B cell (primary cell): ENCODE measurements at regions not wholly inside any gene's neighbourhood (a gene's known extent, or its start where the extent isn't known, plus 50 kb on each side); places are given as distances from the start of the nearest gene placed in this dataset.

ENCODE experiments used
- ATAC-seq: fragments of 200-7000 bp; cut with Tn5 transposase; one replicate; pipeline ENCODE4 v1.10.0; 2021; ENCODE audit warnings: low read depth, mild to moderate bottlenecking, moderate number of reproducible peaks, moderate library complexity
- CTCF ChIA-PET: fragments of 350-600 bp; sonication (Branson Sonifier 250); formaldehyde crosslinking; loops from one replicate; lab custom pipeline; 2021; ENCODE audit warnings: antibody characterized with exemption, inconsistent platforms; lab: Charles Lee
- POLR2A ChIA-PET: fragments of 350-600 bp; sonication (Branson Sonifier 250); formaldehyde crosslinking; loops from one replicate; lab custom pipeline; 2021; ENCODE audit warnings: antibody characterized with exemption; lab: Charles Lee
- DNase-seq: peaks from one replicate; pipeline ENCODE4 v3.0.0; 2013
- H2AFZ ChIP-seq: 2 replicates; pipeline ENCODE4 v1.6.1; 2012; ENCODE audit warnings: mild to moderate bottlenecking, low read depth, low read length; ENCODE audit not compliant: insufficient read depth, poor library complexity, severe bottlenecking
- H3K27ac ChIP-seq, 2 donors: 1 replicate in 1 of 2; 2 replicates in 1 of 2; pipeline ENCODE4 v1.5.1; 2012 to 2013; ENCODE audit warnings: low read length in 2 of 2, mild to moderate bottlenecking in 2 of 2, moderate library complexity in 1 of 2
- H3K27me3 ChIP-seq, 4 experiments: fragments of 200-600 bp in 1 of 4; sonication (generic) in 1 of 4; replicated peaks in 1 of 4; 1 replicate in 2 of 4; 2 replicates in 2 of 4; pipeline versions ENCODE4 v1.6.1 to v1.7.0; 2013 to 2016; ENCODE audit warnings: low read length in 3 of 4, mild to moderate bottlenecking in 2 of 4, mixed read lengths in 1 of 4, moderate library complexity in 1 of 4; ENCODE audit not compliant: insufficient read depth in 4 of 4, control insufficient read depth in 3 of 4; ENCODE audit errors: control extremely low read depth in 1 of 4
- H3K36me3 ChIP-seq, 2 experiments: replicated peaks in 1 of 2; 1 replicate in 1 of 2; 2 replicates in 1 of 2; pipeline versions ENCODE4 v1.6.1 to v1.7.1; 2013; ENCODE audit warnings: low read length in 1 of 2; ENCODE audit not compliant: insufficient read depth in 2 of 2, control insufficient read depth in 1 of 2; ENCODE audit errors: control extremely low read depth in 1 of 2, extremely low read depth in 1 of 2
- H3K4me1 ChIP-seq, 2 donors: fragments of 200-600 bp in 1 of 2; sonication (generic) in 1 of 2; 1 replicate in 1 of 2; 2 replicates in 1 of 2; pipeline versions ENCODE4 v1.5.1 to v1.6.1; 2013 to 2017; ENCODE audit warnings: low read length in 2 of 2; ENCODE audit not compliant: control insufficient read depth in 2 of 2, insufficient read depth in 2 of 2
- H3K4me2 ChIP-seq: replicated peaks from 2 replicates; pipeline ENCODE3; 2012; ENCODE audit warnings: mild to moderate bottlenecking, low read depth, low read length; ENCODE audit not compliant: poor library complexity, severe bottlenecking
- H3K4me3 ChIP-seq, 5 experiments: fragments of 200-600 bp in 1 of 5; sonication (generic) in 1 of 5; 1 replicate in 3 of 5; 2 replicates in 2 of 5; pipeline versions ENCODE4 v1.5.1 to v1.7.0; 2011 to 2016; ENCODE audit warnings: low read length in 4 of 5, mild to moderate bottlenecking in 4 of 5, low read depth in 2 of 5, control low read depth in 1 of 5, moderate library complexity in 1 of 5; ENCODE audit not compliant: insufficient read depth in 1 of 5; ENCODE audit errors: control extremely low read depth in 1 of 5, extremely low read depth in 1 of 5
- H3K79me2 ChIP-seq: fragments of 200-600 bp; sonication (generic); one replicate; pipeline ENCODE4 v1.6.0; 2016; ENCODE audit warnings: low read length; ENCODE audit not compliant: control insufficient read depth, insufficient read depth
- H3K9ac ChIP-seq: fragments of 200-600 bp; sonication (generic); 2 replicates; pipeline ENCODE4 v1.6.1; 2017; ENCODE audit warnings: mild to moderate bottlenecking, low read length, moderate library complexity
- H3K9me3 ChIP-seq, 3 donors: one replicate each; pipeline versions ENCODE4 v1.6.1 to v1.7.1; 2013; ENCODE audit warnings: low read length in 2 of 3; ENCODE audit not compliant: control insufficient read depth in 2 of 3, insufficient read depth in 1 of 3; ENCODE audit errors: control extremely low read depth in 1 of 3
- H4K20me1 ChIP-seq: 2 replicates; pipeline ENCODE4 v1.6.0; 2012; ENCODE audit warnings: mild to moderate bottlenecking, low read length; ENCODE audit not compliant: insufficient read depth, control insufficient read depth, poor library complexity, severe bottlenecking
- H3K27ac Mint-ChIP-seq: one replicate; pipeline ENCODE4 v1.8.0; 2021; ENCODE audit warnings: mixed read lengths
- H3K27me3 Mint-ChIP-seq: one replicate; pipeline ENCODE4 v1.8.0; 2021; ENCODE audit warnings: mixed read lengths
- H3K4me1 Mint-ChIP-seq: one replicate; pipeline ENCODE4 v1.8.0; 2021; ENCODE audit warnings: mixed read lengths
- H3K4me3 Mint-ChIP-seq: one replicate; pipeline ENCODE4 v1.8.0; 2021; ENCODE audit warnings: mixed read lengths
- H3K9me3 Mint-ChIP-seq: one replicate; pipeline ENCODE4 v1.8.0; 2022; ENCODE audit warnings: mixed read lengths; ENCODE audit not compliant: insufficient read depth
- CTCF ChIP-seq: fragments of 200-600 bp; IDR thresholded peaks from one replicate; pipeline ENCODE4 v1.8.0; 2022; ENCODE audit warnings: antibody characterized with exemption, mild to moderate bottlenecking
- EZH2 ChIP-seq: IDR thresholded peaks from 2 replicates; pipeline ENCODE4 v1.6.1; 2012; ENCODE audit warnings: borderline replicate concordance, low read depth, mild to moderate bottlenecking, moderate library complexity, low read length; ENCODE audit not compliant: insufficient read depth, poor library complexity, severe bottlenecking
- WGBS: methylation state at CpG from one replicate; pipeline ENCODE4 v1.1.5; 2013; ENCODE audit warnings: missing lambda C conversion rate; ENCODE audit not compliant: insufficient coverage; 5-methylcytosine and 5-hydroxymethylcytosine counted together
- intact Hi-C: fragments of 100-400 bp; cut with micrococcal nuclease; formaldehyde crosslinking; loops from one replicate; pipeline ENCODE4 v1.10.0; 2022

GRCh38 chr12:106001105-106001836, 137.5 kb downstream of the NUAK1 start:
- Histone ChIP-seq H3K9me3 (no peaks in the 10 kb centered on the region), H3K79me2 (no peaks in the 10 kb centered on the region), H3K27me3 (no peaks in the 10 kb centered on the region), H3K4me1 (no peaks in the 10 kb centered on the region), H2AFZ (no peak overlapping the region), H4K20me1 (no peaks in the 10 kb centered on the region), H3K27ac (no peak overlapping the region), H3K36me3 (no peaks in the 10 kb centered on the region), H3K4me2 (no peak overlapping the region), H3K9ac (no peak overlapping the region), H3K4me3 (no peak overlapping the region)
- TF ChIP-seq CTCF = no peak
- TF ChIP-seq EZH2 = no peak
- H3K4me3 Mint-ChIP-seq = no peak overlapping the region
- intact Hi-C loops = no loop called here
- ChIA-PET POLR2A (no interaction called here), CTCF (no interaction called here)
- ATAC-seq (no peak), DNase-seq (no peak)
- H3K9me3 Mint-ChIP-seq = no peaks in the 10 kb centered on the region
- no peaks in the 10 kb centered on the region for H3K4me1 Mint-ChIP-seq
- H3K27me3 Mint-ChIP-seq = peaks cover 19% of the 10 kb centered on the region
- no peak overlapping the region for H3K27ac Mint-ChIP-seq
- WGBS = 40% methylated on average over 1 of the region's 2 CpGs

DNA sequence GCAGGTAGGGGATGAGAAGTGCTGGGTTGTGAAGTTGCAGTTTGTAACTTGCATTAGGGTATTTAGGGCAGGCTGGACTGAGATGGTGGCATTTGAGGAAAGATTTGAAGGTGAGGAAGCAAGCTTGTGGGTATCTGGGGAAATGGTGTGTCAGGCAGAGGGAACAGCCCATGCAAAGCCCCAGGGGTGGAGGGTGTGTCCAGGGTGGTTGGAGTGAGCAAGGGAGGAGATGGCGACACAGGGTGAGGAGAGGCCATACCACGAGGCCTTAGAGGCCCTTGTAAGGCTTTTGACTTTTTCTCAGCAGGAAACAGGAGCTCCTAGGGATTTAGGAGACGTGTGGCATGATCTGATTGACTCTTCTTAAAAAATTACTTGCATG, 136.9 kb downstream of the NUAK1 start:
- Mint-ChIP-seq H3K27me3 (peaks cover 18% of the 10 kb centered on the region), H3K4me1 (no peaks in the 10 kb centered on the region), H3K4me3 (no peak overlapping the region), H3K9me3 (no peaks in the 10 kb centered on the region), H3K27ac (no peak overlapping the region)
- Histone ChIP-seq H3K79me2 (no peaks in the 10 kb centered on the region), H4K20me1 (no peaks in the 10 kb centered on the region), H3K27me3 (no peaks in the 10 kb centered on the region), H3K9ac (no peak overlapping the region), H2AFZ (no peak overlapping the region), H3K36me3 (no peaks in the 10 kb centered on the region), H3K9me3 (no peaks in the 10 kb centered on the region), H3K4me3 (no peak overlapping the region), H3K4me2 (no peak overlapping the region), H3K4me1 (no peaks in the 10 kb centered on the region), H3K27ac (no peak overlapping the region)
- intact Hi-C loops = no loop called here
- ATAC-seq (no peak), DNase-seq (no peak)
- WGBS = 78% methylated on average over 2 of the region's 3 CpGs
- CTCF ChIA-PET = no interaction called here
- POLR2A ChIA-PET = no interaction called here
- no peak for TF ChIP-seq EZH2
